AML-193 (cell line): ENCODE measurements at regions not wholly inside any gene's neighbourhood (a gene's known extent, or its start where the extent isn't known, plus 50 kb on each side); places are given as distances from the start of the nearest gene placed in this dataset.
"Not testable (repeated sequence)": the region's sequence is repeated elsewhere in the genome, so short reads cannot be mapped to it uniquely, and the experiment has no call there.

ENCODE experiments used
- DNase-seq, 2 experiments: peaks; one replicate each; lab custom pipeline; 2025; lab: John Stamatoyannopoulos, UW

GRCh38 chr10:46645110-46645509 is 66.2 kb downstream of the SYT15 start:
- not testable (repeated sequence) for DNase-seq

GRCh38 chr10:46646132-46646531 is 67.2 kb downstream of the SYT15 start:
- not testable (repeated sequence) for DNase-seq

- DNase-seq, result not testable (repeated sequence)
These were observed 72.0 kb downstream of the SYT15 start for GRCh38 chr10:46650967-46651366.

- DNase-seq, result not testable (repeated sequence)
These were observed 78.5 kb downstream of the SYT15 start for GRCh38 chr10:46657437-46657836.

GRCh38 chr10:46660027-46660834 is 81.3 kb downstream of the SYT15 start:
- not testable (repeated sequence) for DNase-seq

- not testable (repeated sequence) for DNase-seq
These were observed 81.9 kb downstream of the SYT15 start for GRCh38 chr10:46660835-46661164.

- DNase-seq, result not testable (repeated sequence)
These were observed 86.6 kb downstream of the SYT15 start for GRCh38 chr10:46665536-46665935.

- DNase-seq, result not testable (repeated sequence)
These were observed 89.5 kb downstream of the SYT15 start for GRCh38 chr10:46668357-46668997.

- not testable (repeated sequence) for DNase-seq
These were observed 99.0 kb downstream of the SYT15 start for GRCh38 chr10:46677836-46678435.

- DNase-seq, result not testable (repeated sequence)
These were observed 112.5 kb downstream of the SYT15 start for GRCh38 chr10:46691397-46691796.

GRCh38 chr10:46693218-46693617 is 114.3 kb downstream of the SYT15 start:
- not testable (repeated sequence) for DNase-seq

- DNase-seq, result not testable (repeated sequence)
These were observed 138.3 kb downstream of the SYT15 start for GRCh38 chr10:46717264-46717663.

GRCh38 chr10:46718014-46718413 is 139.1 kb downstream of the SYT15 start:
- not testable (repeated sequence) for DNase-seq

GRCh38 chr10:46720386-46720785 is 141.5 kb downstream of the SYT15 start:
- DNase-seq, result peak in 1 of 2 experiments; percentile 18

- DNase-seq, result not testable (repeated sequence)
These were observed 142.0 kb downstream of the SYT15 start for GRCh38 chr10:46720811-46721518.

GRCh38 chr10:46724258-46724657 is 145.3 kb downstream of the SYT15 start:
- DNase-seq, result not testable (repeated sequence)

GRCh38 chr10:46728359-46728758 is 149.4 kb downstream of the SYT15 start:
- DNase-seq, result not testable (repeated sequence)

- not testable (repeated sequence) for DNase-seq
These were observed 151.8 kb downstream of the SYT15 start for GRCh38 chr10:46730729-46731128.

GRCh38 chr10:46733635-46734261 is 154.8 kb downstream of the SYT15 start:
- not testable (repeated sequence) for DNase-seq

- DNase-seq, result not testable (repeated sequence)
These were observed 155.3 kb downstream of the SYT15 start for GRCh38 chr10:46734262-46734642.

GRCh38 chr10:46739919-46740318 is 161.0 kb downstream of the SYT15 start:
- not testable (repeated sequence) for DNase-seq

GRCh38 chr10:46740368-46740767 is 161.4 kb downstream of the SYT15 start:
- not testable (repeated sequence) for DNase-seq
